ENCODE measurements at regions not wholly inside any gene's neighbourhood (a gene's known extent, or its start where the extent isn't known, plus 50 kb on each side); places are given as distances from the start of the nearest gene placed in this dataset.

DNA sequence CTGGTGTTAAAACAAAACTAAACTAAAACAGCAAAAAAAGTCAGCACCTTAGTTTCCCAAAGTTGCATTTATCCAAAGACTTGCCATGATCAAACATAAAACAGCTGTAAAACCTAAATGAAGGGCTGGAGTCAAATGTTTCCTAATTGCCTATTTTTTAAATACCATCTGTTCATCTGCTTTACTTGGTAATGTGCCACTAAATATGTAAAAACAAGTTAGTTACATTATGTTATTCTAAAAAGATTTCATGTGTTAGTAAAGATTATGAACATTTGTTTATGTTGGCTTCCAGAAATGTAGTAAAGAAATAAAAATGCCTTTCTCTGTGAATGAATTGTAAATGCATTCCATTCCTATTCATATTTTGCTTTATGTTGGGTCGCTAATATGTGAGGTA lies 977.8 kb downstream of the FSTL5 start:
- H2AFZ ChIP-seq (ENCODE audit: insufficient read depth, low read depth, low read length, poor library complexity, severe bottlenecking): no peak overlapping the region
- H3K27ac ChIP-seq (ENCODE audit: low read length in 2 of 2): no peak overlapping the region
- Mint-ChIP-seq H3K9me3 (ENCODE audit: insufficient read depth) (no peaks in the 10 kb centered on the region), H3K4me3 (no peak overlapping the region), H3K4me1 (no peaks in the 10 kb centered on the region), H3K27me3 (no peaks in the 10 kb centered on the region), H3K27ac (no peak overlapping the region)
- ATAC-seq (ENCODE audit: low read depth) (no peak), DNase-seq (no peak)
- H3K4me3 ChIP-seq (ENCODE audit: control extremely low read depth in 1 of 5, extremely low read depth in 1 of 5, insufficient read depth in 1 of 5, low read depth in 2 of 5, low read length in 4 of 5): no peak overlapping the region
- ChIA-PET CTCF (no interaction called here), POLR2A (no interaction called here)
- H3K9ac ChIP-seq (ENCODE audit: low read length): no peak overlapping the region
- no peak for TF ChIP-seq EZH2 (IDR thresholded peaks at IDR 0.05; ENCODE audit: borderline replicate concordance, insufficient read depth, low read depth, low read length, poor library complexity, severe bottlenecking)
- TF ChIP-seq, protein P1, sequence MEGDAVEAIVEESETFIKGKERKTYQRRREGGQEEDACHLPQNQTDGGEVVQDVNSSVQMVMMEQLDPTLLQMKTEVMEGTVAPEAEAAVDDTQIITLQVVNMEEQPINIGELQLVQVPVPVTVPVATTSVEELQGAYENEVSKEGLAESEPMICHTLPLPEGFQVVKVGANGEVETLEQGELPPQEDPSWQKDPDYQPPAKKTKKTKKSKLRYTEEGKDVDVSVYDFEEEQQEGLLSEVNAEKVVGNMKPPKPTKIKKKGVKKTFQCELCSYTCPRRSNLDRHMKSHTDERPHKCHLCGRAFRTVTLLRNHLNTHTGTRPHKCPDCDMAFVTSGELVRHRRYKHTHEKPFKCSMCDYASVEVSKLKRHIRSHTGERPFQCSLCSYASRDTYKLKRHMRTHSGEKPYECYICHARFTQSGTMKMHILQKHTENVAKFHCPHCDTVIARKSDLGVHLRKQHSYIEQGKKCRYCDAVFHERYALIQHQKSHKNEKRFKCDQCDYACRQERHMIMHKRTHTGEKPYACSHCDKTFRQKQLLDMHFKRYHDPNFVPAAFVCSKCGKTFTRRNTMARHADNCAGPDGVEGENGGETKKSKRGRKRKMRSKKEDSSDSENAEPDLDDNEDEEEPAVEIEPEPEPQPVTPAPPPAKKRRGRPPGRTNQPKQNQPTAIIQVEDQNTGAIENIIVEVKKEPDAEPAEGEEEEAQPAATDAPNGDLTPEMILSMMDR (IDR thresholded peaks at IDR 0.05): no peak
- no peak overlapping the region for H3K4me2 ChIP-seq (replicated peaks; ENCODE audit: low read depth, low read length, poor library complexity, severe bottlenecking)
- no peaks in the 10 kb centered on the region for H3K36me3 ChIP-seq (replicated peaks in 1 of 2; ENCODE audit: control extremely low read depth in 1 of 2, control insufficient read depth in 1 of 2, extremely low read depth in 1 of 2, insufficient read depth in 2 of 2, low read length in 1 of 2)
- no peaks in the 10 kb centered on the region for H4K20me1 ChIP-seq (ENCODE audit: control insufficient read depth, insufficient read depth, low read length, poor library complexity, severe bottlenecking)
- no peaks in the 10 kb centered on the region for H3K79me2 ChIP-seq (ENCODE audit: control insufficient read depth, insufficient read depth, low read length)
- WGBS (ENCODE audit: insufficient coverage): no CpG with 5 or more reads among the region's 1 CpG
- H3K9me3 ChIP-seq (ENCODE audit: control extremely low read depth in 1 of 3, control insufficient read depth in 2 of 3, insufficient read depth in 1 of 3, low read length in 2 of 3): no peaks in the 10 kb centered on the region
- intact Hi-C loops (cut with micrococcal nuclease): no loop called here
- H3K27me3 ChIP-seq (replicated peaks in 1 of 4; ENCODE audit: control extremely low read depth in 1 of 4, control insufficient read depth in 3 of 4, insufficient read depth in 4 of 4, low read length in 3 of 4): no peaks in the 10 kb centered on the region
- no peaks in the 10 kb centered on the region for H3K4me1 ChIP-seq (ENCODE audit: control insufficient read depth in 2 of 2, insufficient read depth in 2 of 2, low read length in 2 of 2)

DNA sequence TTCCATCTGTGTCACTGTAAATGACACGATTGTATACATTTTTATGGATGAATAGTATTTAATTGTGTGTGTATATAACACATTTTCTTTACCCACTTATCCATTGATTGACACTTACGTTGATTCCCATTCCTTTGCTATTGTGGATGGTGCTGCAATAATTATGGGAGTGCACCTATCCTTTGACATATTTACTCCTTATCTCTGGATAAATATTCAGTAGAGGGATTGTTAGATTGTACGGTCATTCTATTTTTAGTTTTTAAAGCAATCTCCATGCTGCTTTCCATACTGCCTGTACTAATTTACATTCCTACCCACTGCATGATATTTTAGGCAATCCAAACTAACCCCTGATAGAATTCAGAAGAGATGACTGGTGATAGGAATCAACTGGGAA lies 980.1 kb downstream of the FSTL5 start:
- Histone ChIP-seq H3K9me3 (ENCODE audit: control extremely low read depth in 1 of 3, control insufficient read depth in 2 of 3, insufficient read depth in 1 of 3, low read length in 2 of 3) (no peaks in the 10 kb centered on the region), H3K4me2 (replicated peaks; ENCODE audit: low read depth, low read length, poor library complexity, severe bottlenecking) (no peak overlapping the region), H3K4me3 (ENCODE audit: control extremely low read depth in 1 of 5, extremely low read depth in 1 of 5, insufficient read depth in 1 of 5, low read depth in 2 of 5, low read length in 4 of 5) (no peak overlapping the region), H4K20me1 (ENCODE audit: control insufficient read depth, insufficient read depth, low read length, poor library complexity, severe bottlenecking) (no peaks in the 10 kb centered on the region), H3K36me3 (replicated peaks in 1 of 2; ENCODE audit: control extremely low read depth in 1 of 2, control insufficient read depth in 1 of 2, extremely low read depth in 1 of 2, insufficient read depth in 2 of 2, low read length in 1 of 2) (no peaks in the 10 kb centered on the region), H3K9ac (ENCODE audit: low read length) (no peak overlapping the region), H2AFZ (ENCODE audit: insufficient read depth, low read depth, low read length, poor library complexity, severe bottlenecking) (no peak overlapping the region), H3K27ac (ENCODE audit: low read length in 2 of 2) (no peak overlapping the region), H3K27me3 (replicated peaks in 1 of 4; ENCODE audit: control extremely low read depth in 1 of 4, control insufficient read depth in 3 of 4, insufficient read depth in 4 of 4, low read length in 3 of 4) (no peaks in the 10 kb centered on the region), H3K79me2 (ENCODE audit: control insufficient read depth, insufficient read depth, low read length) (no peaks in the 10 kb centered on the region), H3K4me1 (ENCODE audit: control insufficient read depth in 2 of 2, insufficient read depth in 2 of 2, low read length in 2 of 2) (no peaks in the 10 kb centered on the region)
- ATAC-seq (ENCODE audit: low read depth) (no peak), DNase-seq (no peak)
- ChIA-PET POLR2A (no interaction called here), CTCF (no interaction called here)
- no peaks in the 10 kb centered on the region for H3K4me1 Mint-ChIP-seq
- WGBS (ENCODE audit: insufficient coverage): no CpG with 5 or more reads among the region's 3 CpGs
- no peak overlapping the region for H3K27ac Mint-ChIP-seq
- intact Hi-C loops (cut with micrococcal nuclease): no loop called here
- no peak overlapping the region for H3K4me3 Mint-ChIP-seq
- H3K27me3 Mint-ChIP-seq: no peaks in the 10 kb centered on the region
- TF ChIP-seq EZH2 (IDR thresholded peaks at IDR 0.05; ENCODE audit: borderline replicate concordance, insufficient read depth, low read depth, low read length, poor library complexity, severe bottlenecking): no peak
- TF ChIP-seq, protein P1 (IDR thresholded peaks at IDR 0.05): no peak
- H3K9me3 Mint-ChIP-seq (ENCODE audit: insufficient read depth): no peaks in the 10 kb centered on the region

Data from B cell (primary cell).